AG09319 (cell line): ENCODE measurements at regions not wholly inside any gene's neighbourhood (a gene's known extent, or its start where the extent isn't known, plus 50 kb on each side); places are given as distances from the start of the nearest gene placed in this dataset.

ENCODE experiments used
- DNase-seq: peaks from one replicate; pipeline ENCODE4 v3.0.0-alpha.2; 2010; ENCODE audit warnings: low read depth; ENCODE audit errors: extremely low read depth
- TF ChIP-seq, protein P1 (sequence below): IDR thresholded peaks from 2 replicates; pipeline ENCODE4 v1.5.1; 2011; ENCODE audit warnings: low read depth, mild to moderate bottlenecking, inconsistent platforms, low read length, moderate library complexity

DNA sequence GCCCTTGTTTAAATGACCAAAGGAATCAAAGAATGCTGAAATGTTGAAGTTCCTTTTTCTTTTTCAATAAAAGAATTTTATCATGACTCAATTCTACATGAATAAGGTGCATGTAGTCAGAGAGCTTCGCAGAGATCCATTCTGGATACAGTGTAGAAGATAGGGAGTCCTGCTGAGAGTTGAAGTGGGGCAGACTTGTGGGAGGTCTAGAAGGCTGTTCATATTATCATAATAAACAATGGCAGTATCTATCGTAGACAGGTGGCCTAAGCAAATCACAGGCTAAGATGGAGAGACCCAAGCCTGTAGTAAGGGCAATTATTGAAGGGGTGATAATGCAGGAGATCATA lies 1322.0 kb upstream of the CELF4 start:
- TF ChIP-seq, protein P1, sequence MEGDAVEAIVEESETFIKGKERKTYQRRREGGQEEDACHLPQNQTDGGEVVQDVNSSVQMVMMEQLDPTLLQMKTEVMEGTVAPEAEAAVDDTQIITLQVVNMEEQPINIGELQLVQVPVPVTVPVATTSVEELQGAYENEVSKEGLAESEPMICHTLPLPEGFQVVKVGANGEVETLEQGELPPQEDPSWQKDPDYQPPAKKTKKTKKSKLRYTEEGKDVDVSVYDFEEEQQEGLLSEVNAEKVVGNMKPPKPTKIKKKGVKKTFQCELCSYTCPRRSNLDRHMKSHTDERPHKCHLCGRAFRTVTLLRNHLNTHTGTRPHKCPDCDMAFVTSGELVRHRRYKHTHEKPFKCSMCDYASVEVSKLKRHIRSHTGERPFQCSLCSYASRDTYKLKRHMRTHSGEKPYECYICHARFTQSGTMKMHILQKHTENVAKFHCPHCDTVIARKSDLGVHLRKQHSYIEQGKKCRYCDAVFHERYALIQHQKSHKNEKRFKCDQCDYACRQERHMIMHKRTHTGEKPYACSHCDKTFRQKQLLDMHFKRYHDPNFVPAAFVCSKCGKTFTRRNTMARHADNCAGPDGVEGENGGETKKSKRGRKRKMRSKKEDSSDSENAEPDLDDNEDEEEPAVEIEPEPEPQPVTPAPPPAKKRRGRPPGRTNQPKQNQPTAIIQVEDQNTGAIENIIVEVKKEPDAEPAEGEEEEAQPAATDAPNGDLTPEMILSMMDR = no peak
- DNase-seq = no peak

DNA sequence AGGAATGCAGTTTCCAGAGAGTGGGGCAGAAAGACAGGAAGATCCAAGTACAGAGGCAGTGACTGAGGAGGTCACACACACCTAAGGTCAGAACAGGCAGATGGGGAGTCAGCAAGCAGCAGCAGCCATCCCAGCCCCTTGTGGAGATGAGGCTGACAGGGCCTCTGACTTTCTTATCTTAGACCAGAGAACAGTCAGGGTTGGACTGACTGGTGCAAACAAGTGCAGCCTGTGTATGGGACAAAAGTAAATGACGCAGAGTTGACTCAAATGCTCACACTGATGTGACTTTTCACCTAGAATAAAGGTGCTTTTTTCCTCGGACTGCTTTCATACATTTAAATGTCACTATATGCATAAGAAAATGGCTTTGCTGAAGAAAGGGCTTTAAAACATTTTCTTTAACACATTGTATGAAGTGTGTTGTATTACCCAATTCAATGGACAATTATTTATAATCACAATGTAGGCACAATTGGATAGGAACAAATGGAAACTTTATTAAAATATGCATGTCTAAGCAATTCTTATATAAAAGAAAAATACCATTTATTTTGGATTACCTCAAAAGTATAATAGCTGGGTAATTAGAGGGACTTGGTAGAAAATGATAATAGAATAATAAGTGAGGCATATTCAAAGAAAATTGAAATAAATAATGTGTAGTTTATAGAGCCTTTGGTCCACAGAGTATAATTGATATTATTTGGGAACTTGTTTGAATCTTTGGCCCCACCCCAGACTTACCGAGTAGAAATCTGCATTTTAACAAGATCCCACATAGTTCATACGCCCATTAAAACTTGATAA lies 1321.5 kb upstream of the CELF4 start:
- TF ChIP-seq, protein P1 = no peak
- no peak for DNase-seq

DNA sequence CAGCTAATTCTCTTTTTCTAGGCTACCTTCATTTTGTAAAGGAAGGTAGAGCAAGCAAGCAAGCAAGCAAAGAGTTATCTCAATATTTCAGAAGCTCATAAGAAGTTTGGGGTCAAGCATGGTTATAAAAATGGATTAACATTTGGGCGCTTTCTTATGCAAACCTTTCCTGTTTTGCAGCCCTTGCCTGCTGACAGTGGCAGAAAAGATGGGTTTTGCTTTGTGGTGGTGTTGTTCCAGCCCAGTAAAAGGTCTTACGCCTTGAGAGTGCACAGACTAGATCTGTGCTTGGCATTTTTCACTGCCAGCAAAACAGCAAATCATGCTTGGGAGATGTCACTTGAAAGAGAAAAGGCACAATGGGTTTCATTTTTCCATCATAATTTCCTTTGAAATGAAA lies 1320.6 kb upstream of the CELF4 start:
- no peak for DNase-seq
- TF ChIP-seq, protein P1 = no peak

DNA sequence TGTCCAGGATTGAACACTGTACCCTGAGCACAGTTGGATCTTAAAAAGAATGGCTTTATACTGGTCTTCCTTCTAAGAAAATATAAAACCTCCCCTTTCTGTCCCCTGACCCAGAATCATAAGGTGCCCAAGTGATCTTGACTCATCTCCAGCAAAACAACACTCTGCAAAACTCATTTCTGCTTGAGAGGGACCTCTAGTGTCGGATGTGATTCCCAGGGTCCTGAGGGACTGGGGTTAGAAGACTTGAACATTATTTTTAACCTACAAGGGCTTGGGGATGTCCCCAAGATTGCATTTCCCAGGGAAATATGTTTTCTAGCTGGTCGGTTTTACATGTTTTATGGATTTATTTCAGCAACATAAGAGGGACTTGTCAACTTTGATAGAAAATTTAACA lies 1318.5 kb upstream of the CELF4 start:
- TF ChIP-seq, protein P1 = no peak
- DNase-seq = no peak

DNA sequence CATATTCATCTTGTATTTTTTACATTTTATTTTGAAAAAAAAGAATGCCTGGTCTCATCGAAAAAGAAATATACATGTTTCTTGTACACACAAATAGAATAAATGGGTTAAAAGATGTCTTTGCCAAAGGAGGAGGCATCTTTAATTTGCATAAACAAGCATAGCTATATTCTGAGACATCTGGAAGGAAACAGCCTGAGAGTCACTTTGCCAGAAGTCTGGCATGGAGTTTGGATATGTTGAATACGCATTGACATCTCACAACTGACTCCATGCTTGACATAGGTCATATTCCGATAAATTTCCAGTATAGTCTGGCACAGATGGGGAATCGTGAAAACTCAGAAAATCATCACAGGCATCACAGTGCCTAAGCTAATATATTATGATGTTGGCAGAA lies 1317.5 kb upstream of the CELF4 start:
- TF ChIP-seq, protein P1 = no peak

DNA sequence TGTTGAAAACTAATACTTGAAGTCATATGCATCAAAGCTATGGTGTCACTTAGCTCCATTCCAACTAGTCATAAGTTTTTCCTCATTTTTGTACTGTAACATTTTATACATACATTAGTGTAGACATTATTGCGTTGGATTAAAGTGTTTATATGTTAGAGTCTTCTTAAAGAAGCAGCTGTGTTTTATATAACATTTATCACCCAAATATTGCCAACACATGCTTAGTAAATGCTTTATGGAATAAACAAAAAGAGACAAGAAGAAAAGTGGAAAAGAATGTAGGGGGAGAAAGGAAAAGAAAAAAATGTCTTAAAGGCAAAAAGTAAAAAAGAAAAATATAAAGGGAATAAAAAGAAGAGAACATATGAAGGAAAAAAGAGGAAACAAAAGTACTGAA lies 1314.3 kb upstream of the CELF4 start:
- no peak for DNase-seq
- TF ChIP-seq, protein P1 = no peak

More for the DNA sequence above, 1317.5 kb upstream of the CELF4 start:
- no peak for DNase-seq

DNA sequence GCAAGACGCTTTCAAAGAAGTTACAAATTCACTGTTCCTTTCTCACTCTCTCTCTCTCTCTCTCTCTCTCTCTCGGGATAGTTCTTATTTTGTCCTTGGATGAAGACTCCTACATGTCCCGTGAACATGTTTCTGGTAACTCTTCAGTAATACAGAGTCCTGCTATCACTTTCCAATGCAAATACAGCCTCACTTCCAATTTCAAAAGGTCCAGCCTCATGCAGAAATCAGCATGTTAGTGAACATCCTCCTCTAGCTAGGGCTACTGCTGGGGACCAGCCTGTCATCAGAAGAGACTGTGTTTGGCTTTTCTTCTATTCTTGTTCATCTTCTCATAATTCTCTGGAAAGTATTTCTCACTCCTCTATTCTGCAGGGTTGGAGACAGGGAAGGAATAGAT lies 1306.7 kb upstream of the CELF4 start:
- DNase-seq = no peak

More for the DNA sequence above, 1306.7 kb upstream of the CELF4 start:
- TF ChIP-seq, protein P1 = no peak
